ENCODE measurements at regions not wholly inside any gene's neighbourhood (a gene's known extent, or its start where the extent isn't known, plus 50 kb on each side); places are given as distances from the start of the nearest gene placed in this dataset.
"Not testable (repeated sequence)": the region's sequence is repeated elsewhere in the genome, so short reads cannot be mapped to it uniquely, and the experiment has no call there.

GRCh38 chr7:17440025-17440784 lies 141.8 kb downstream of the AHR start:
- not testable (repeated sequence) for DNase-seq

- DNase-seq: no peak
These were observed 142.4 kb downstream of the AHR start for GRCh38 chr7:17440831-17441230.

GRCh38 chr7:17441557-17441956 lies 143.1 kb downstream of the AHR start:
- DNase-seq: no peak

- DNase-seq: no peak
These were observed 145.7 kb downstream of the AHR start for GRCh38 chr7:17444151-17444550.

- no peak for DNase-seq
These were observed 146.2 kb downstream of the AHR start for GRCh38 chr7:17444673-17445072.

DNA sequence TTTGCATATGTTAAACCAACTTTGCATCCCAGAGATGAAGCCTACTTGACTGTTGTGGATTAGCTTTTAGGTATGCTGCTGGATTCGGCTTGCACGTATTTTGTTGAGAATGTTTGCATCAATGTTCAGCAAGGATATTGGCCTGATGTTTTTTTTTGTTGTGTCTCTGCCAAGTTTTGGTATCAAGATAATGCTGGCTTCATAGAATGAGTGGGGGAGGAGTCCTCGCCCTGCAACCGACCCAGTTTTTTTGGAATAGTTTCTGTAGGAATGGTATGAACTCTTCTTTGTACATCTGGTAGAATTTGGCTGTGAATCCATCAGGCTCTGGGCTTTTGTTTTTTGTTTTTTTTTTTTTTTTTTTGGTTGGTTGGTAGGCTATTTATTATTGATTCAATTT lies 147.9 kb downstream of the AHR start:
- no peak for DNase-seq

DNA sequence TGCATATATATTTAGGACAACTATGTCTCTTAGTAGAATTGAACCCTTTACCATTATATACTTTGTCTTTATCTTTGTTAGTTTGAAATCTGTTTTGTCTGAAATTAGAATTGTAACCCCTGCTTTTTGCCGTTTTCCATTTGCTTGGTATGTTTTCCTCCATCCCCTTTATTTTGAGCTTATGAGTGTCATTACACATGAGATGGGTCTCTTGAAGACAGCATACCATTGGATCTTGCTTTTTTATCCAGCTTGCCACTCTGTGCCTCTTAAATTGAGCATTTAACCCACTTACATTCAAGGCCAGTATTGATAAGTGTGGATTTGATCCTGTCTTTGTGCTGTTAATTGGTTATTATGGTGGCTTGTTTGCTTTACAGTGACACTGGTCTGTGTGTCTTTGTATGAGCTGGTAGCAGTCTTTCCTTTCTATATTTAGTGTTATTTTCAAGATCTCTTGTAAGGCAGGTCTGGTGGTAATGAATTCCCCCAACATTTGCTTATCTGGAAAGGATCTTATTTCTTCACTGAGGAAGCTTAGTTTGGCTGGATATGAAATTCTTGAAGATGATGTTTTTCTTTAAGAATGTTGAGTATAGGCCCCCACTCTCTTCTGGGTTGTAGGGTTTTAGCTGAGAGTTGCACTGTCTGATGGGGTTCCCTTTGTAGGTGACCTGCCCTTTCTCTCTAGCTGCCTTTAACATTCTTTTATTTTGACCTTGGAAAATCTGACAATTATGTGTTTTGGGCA lies 149.5 kb downstream of the AHR start:
- no peak for DNase-seq

DNA sequence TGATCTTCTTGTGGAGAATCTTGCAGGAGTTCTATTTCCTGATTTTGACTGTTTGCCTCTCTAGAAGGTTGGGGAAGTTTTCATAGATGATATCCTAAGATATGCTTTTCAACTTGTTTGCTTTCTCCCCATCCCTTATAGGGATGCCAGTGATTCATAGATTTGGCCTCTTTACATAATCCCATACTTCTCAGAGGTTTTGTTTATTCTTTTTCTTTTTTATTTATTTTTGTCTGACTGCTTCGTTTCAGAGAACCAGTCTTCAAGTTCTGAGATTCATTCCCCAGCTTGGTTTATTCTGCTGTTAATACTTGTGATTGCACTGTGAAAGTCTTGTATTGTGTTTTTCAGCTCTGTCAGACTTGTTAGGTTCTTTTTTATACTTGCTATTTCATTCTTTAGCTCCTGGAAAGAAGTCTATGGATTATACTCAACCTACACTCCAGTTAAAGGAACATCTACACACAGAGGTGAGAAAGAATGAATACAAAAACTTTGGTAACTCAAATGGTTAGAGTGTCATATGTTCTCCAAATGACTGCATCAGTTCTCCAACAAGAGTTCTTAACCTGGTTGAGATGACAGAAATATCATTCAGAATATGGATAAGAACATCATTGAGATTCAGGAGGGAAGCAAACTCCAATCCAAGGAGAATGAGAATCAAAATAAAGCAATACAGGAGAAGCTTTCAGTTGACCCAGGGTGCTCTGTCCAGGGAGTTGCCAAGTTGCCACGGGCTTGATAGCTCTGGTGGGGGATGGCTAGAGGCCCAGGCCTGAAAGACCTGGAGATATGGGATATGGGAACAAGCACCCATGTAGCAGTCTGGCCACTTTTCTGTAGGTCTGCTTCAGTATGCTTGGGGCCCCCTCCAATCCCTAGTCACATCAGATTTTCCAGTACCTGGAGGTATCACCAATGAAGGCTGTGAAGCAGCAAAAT lies 150.3 kb downstream of the AHR start:
- DNase-seq: no peak

DNA sequence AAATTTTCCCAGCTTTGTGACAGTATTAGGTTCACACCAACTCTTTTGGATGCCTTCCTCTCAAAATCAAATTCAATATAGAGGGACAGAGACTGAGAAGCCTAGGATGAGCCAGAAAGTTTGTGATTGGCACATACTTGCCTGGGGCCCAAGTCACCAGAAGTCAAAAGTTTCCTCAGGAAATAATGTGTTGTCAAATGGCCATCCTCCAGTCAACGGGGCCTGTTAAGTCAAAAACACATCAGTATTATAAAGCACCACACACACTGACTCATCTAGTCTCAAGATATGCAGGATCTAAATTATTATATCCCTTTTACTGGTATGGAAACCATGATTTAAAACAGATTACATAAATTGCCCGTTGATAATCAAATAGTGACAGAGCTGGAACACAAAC lies 158.1 kb downstream of the AHR start:
- no peak for DNase-seq

DNA sequence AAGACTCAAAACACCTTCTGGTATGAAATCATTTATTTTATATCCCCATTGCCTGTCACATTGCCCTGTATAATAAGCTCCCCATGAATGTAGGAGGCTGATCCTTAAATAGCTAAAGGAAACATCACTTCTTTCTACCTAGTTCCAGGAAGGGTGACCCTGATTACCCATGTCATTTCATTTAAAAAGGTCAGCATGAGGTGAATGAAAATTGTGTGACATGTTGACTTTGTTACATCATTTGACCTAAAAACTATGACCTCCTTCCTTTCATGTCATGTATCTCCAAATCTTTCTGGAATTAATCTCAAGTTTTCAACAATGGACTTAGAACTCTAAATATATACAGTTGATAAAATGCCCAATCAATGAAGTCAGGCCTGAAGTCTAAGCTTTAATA lies 161.5 kb downstream of the AHR start:
- DNase-seq: no peak

DNA sequence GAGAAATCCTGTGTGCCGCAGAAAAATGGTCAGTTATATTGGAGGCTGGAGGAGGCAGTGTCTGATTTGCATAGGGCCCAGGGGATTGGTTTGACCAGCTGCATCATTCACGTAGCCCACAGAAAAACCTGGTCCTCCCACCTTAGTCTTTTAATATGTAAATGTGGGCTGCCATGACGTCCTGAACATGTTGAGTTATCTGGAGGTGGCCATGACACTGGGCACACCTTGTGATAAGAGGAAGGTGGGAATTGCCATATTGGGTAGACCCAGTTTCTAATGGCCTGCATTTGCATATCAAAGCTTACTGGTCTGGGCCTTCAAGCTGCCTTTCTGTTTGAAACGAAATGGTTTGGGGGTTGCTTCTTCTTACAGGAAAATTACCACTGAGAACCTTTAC lies 162.2 kb downstream of the AHR start:
- DNase-seq: no peak

- DNase-seq: no peak
These were observed 163.7 kb downstream of the AHR start for GRCh38 chr7:17462131-17462631.

DNA sequence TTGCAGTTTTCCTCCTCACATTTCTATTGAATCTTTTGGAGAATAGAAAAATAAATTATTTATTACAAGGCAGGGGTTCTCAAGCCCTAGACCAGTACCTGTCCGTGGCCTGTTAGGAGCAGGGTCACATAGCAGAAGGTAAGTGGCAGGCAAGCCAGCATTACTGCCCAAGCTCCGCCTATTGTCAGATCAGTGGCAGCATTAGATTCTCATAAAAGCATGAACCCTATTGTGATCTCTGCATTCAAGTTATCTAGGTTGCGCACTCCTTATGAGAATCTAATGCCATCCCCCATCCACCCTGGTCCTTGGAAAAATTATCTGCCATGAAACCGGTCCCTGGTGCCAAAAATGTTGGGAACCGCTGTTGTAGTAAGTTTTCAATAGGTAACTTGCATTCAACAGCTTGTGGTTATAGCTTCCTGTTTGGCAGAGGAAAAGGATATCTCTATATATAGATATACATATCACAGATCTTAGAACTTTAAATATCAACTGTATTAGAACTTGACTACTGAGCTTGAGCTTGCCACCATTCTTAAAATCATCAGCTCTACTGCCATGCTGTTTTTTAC lies 165.1 kb downstream of the AHR start:
- no peak for DNase-seq

DNA sequence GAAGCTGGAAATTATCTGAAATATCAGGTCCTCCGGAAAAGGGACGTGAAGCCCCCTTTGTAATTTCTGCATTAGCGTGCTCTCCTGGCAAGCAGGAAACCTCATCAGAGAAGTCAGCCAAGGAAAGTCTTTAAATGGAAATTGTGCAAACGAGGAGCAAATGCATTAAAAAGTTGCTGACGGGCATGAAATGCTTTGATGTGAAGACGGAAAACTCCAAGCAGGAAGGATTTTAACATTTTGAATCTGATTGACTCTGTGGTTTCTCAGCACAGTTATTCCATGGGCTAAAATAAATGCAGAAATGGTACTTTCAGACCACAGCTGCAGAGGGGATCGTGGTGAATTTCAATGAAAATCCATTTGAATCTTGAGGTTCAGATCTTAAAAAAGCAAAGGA lies 167.8 kb downstream of the AHR start:
- no peak for DNase-seq

DNA sequence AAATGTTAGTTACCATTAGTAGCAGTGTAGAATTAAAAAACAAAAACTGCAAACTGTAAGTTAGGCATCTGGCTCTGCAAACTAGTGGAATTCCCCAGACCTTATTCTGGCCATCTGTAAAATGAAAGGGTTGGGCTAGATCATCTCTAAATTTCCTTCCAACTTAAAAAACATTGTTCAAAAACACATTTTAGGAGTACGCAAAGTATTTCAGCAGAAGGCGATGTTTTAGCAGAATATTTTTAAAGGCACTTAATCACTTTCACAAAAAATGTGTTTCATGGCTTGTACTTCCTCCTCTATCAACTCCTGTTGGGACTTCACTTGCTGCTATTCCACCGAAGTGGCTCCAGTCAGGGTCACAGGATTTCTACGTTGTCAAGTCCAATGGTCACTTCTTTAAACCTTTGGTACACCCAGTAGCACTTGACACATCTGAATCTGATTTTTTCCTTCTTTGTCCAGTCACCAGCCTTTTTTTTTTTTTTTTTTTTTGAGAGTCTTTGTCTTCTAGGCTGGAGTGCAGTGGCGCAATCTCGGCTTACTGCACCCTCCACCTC lies 169.0 kb downstream of the AHR start:
- no peak for DNase-seq

DNA sequence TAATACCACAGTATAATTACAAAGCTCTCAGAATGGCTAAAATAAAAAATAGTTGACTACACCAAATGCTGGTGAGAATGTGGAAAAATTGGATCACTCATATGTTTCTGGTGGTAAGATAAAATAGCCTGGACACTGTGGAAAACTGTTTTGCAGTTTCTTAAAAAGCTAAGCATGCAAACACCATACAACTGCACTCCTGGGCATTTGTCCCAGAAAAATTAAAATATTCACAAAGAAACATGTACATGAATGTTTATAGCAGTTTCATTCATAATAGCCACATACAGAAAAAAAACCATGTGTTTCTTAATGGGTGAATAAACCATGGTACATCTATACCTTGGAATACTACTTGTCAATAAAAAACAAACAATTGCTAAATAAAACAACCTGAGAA lies 172.9 kb downstream of the AHR start:
- DNase-seq: no peak

GRCh38 chr7:17472518-17472917 lies 174.1 kb downstream of the AHR start:
- no peak for DNase-seq

DNA sequence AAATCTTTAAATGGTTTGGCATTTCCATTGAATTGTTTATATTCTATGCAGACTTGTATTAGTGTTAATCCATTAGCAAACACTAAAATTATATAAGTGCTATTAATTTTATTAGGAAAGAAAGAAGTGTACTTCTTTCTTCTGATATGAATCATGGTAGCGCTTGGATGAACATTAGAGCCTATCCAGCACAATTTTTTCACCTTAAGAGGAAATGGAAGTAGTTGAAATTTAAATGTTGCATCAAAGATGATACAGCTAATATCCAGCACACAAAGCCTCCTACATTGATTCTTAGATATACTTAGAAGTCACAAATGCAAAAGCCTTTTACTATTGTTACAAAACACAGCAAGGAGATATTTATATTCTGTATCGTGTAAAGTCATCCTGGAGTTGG lies 174.5 kb downstream of the AHR start:
- no peak for DNase-seq

- DNase-seq: no peak
These were observed 176.4 kb downstream of the AHR start for GRCh38 chr7:17474724-17475344.

GRCh38 chr7:17477182-17477581 lies 178.7 kb downstream of the AHR start:
- no peak for DNase-seq

DNA sequence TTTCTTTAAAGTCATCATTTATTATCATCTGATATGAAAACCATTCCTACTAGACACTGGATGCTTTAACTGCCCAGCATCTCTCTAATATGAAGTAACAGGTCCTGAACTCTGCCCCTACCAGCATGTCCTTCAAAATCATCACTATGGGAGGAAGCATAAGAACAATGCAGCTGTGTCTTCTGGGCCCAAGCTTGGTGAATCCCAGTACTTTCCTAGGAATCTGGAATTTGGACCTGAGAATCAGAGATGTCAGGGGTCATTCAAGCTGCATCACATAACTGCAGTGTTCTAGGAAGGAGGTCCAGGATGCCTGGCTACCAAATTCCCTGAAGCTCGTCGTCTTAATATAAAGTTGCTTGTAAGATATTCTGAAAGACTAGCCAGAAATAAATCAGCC lies 182.7 kb downstream of the AHR start:
- no peak for DNase-seq

DNA sequence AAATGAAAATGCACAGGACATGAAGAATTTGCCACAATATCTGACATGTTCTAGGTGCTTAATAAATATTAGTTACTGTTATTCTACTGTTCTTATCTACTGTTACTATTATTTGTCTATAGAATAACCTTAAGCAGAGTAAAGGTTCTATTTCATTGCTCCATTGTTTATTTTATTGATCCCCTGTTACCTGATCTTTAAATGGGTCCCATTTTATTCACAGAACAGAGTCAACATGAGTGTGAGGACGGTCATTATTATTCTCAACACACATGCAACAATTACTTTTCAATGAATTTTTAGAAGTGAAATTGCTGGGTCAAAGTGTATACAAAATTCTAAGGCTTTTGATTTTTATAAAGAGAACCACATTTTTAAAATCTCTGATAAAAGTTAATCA lies 186.9 kb downstream of the AHR start:
- DNase-seq: no peak

Data from activated CD4-positive, alpha-beta T cell treated with anti-CD3 and anti-CD28 coated beads, Interleukin-2, amount 50 U/mL, for 16 hours (primary cell).